Neural progenitor cell (in vitro differentiated cells): ENCODE measurements at regions not wholly inside any gene's neighbourhood (a gene's known extent, or its start where the extent isn't known, plus 50 kb on each side); places are given as distances from the start of the nearest gene placed in this dataset.
"Not testable (repeated sequence)": the region's sequence is repeated elsewhere in the genome, so short reads cannot be mapped to it uniquely, and the experiment has no call there.

ENCODE experiments used
- DNase-seq: peaks from one replicate; pipeline ENCODE4 v3.0.0-alpha.2; 2016; ENCODE audit warnings: low spot score
- H2AFZ ChIP-seq: fragments of 200-600 bp; sonication (generic); replicated peaks from 2 replicates; pipeline ENCODE4 v1.6.1; 2016; ENCODE audit warnings: antibody characterized with exemption
- H3F3A ChIP-seq: fragments of 200-600 bp; sonication (generic); 2 replicates; pipeline ENCODE4 v1.6.1; 2016; ENCODE audit warnings: antibody characterized with exemption, low read depth
- H3K27ac ChIP-seq: fragments of 200-600 bp; sonication (generic); 2 replicates; pipeline ENCODE4 v1.5.1; 2016; ENCODE audit warnings: mild to moderate bottlenecking
- H3K27me3 ChIP-seq: fragments of 200-600 bp; sonication (generic); 2 replicates; pipeline ENCODE4 v1.6.1; 2016; ENCODE audit warnings: mild to moderate bottlenecking, moderate library complexity
- H3K36me3 ChIP-seq: fragments of 200-600 bp; sonication (generic); 2 replicates; pipeline ENCODE4 v1.5.1; 2016
- H3K4me1 ChIP-seq: fragments of 200-600 bp; sonication (generic); 2 replicates; pipeline ENCODE4 v1.6.1; 2016; ENCODE audit warnings: mixed run types
- H3K4me2 ChIP-seq: fragments of 200-600 bp; sonication (generic); 2 replicates; pipeline ENCODE4 v1.6.1; 2016
- H3K4me3 ChIP-seq: fragments of 200-600 bp; sonication (generic); 2 replicates; pipeline ENCODE4 v1.5.1; 2016
- H3K79me2 ChIP-seq: fragments of 200-600 bp; sonication (generic); 2 replicates; pipeline ENCODE4 v1.6.1; 2016; ENCODE audit warnings: low read depth
- H3K9ac ChIP-seq: fragments of 200-600 bp; sonication (generic); 2 replicates; pipeline ENCODE4 v1.6.1; 2016
- H3K9me3 ChIP-seq: fragments of 200-600 bp; sonication (generic); 2 replicates; pipeline ENCODE4 v1.5.1; 2016; ENCODE audit warnings: low read depth
- H4K20me1 ChIP-seq: fragments of 200-600 bp; sonication (generic); 2 replicates; pipeline ENCODE4 v1.6.1; 2016; ENCODE audit warnings: low read depth
- H3K27ac Mint-ChIP-seq: 3 replicates; pipeline ENCODE4 v1.8.0; 2021; ENCODE audit warnings: mixed read lengths
- H3K27me3 Mint-ChIP-seq: 2 replicates; pipeline ENCODE4 v1.8.0; 2022; ENCODE audit warnings: low read depth, mild to moderate bottlenecking, inconsistent platforms, moderate library complexity, mixed read lengths; ENCODE audit not compliant: insufficient read depth
- H3K36me3 Mint-ChIP-seq: 3 replicates; pipeline ENCODE4 v1.8.0; 2021; ENCODE audit warnings: mixed read lengths
- H3K4me1 Mint-ChIP-seq: 3 replicates; pipeline ENCODE4 v1.8.0; 2021; ENCODE audit warnings: mixed read lengths
- H3K4me3 Mint-ChIP-seq: 3 replicates; pipeline ENCODE4 v1.8.0; 2021; ENCODE audit warnings: mild to moderate bottlenecking, moderate library complexity, mixed read lengths
- H3K9me3 Mint-ChIP-seq: 3 replicates; pipeline ENCODE4 v1.8.0; 2020; ENCODE audit warnings: mixed read lengths
- EZH2 ChIP-seq: fragments of 200-600 bp; sonication (generic); IDR thresholded peaks from 2 replicates; pipeline ENCODE4 v1.6.1; 2017; ENCODE audit warnings: antibody characterized with exemption, mild to moderate bottlenecking, moderate library complexity
- EZH2phosphoT487 ChIP-seq: fragments of 200-600 bp; sonication (generic); IDR thresholded peaks from 2 replicates; pipeline ENCODE4 v1.6.1; 2017; ENCODE audit warnings: antibody characterized with exemption
- TF ChIP-seq, protein P1 (sequence below): fragments of 200-600 bp; sonication (generic); IDR thresholded peaks from 2 replicates; pipeline ENCODE4 v1.5.1; 2017; ENCODE audit warnings: antibody characterized with exemption, mild to moderate bottlenecking

DNA sequence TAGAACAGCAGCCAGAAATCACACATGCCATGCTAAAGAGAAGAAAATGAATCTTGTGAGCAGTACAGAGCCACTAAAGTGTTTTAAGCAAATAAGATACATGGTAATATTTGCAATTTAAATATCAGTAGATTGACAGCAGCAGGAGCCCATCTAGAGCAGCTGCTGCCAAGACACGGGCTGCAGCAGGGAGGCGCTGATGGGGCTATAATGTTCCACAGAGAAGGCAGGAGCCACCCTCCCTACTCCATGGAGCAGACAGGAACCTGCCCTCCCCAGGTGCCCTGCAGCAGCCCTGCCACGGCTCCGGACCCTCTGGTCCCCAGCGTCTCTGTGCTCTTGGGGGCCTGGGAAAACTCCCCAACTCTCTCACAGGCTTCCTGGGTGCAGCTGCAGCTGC is 224.1 kb upstream of the ISL1 start:
- Histone ChIP-seq H3K9ac (no peak overlapping the region), H3K4me3 (no peak overlapping the region), H3K36me3 (no peaks in the 10 kb centered on the region), H2AFZ (no peak overlapping the region), H3K9me3 (no peaks in the 10 kb centered on the region), H4K20me1 (no peaks in the 10 kb centered on the region), H3F3A (no peaks in the 10 kb centered on the region), H3K79me2 (no peaks in the 10 kb centered on the region), H3K27me3 (no peaks in the 10 kb centered on the region), H3K4me2 (no peak overlapping the region), H3K27ac (no peak overlapping the region), H3K4me1 (no peaks in the 10 kb centered on the region)
- Mint-ChIP-seq H3K36me3 (no peaks in the 10 kb centered on the region), H3K4me3 (peak overlapping the region; percentile 7), H3K9me3 (peaks cover 11% of the 10 kb centered on the region), H3K4me1 (no peaks in the 10 kb centered on the region), H3K27ac (no peak overlapping the region), H3K27me3 (no peaks in the 10 kb centered on the region)
- no peak for DNase-seq
- TF ChIP-seq EZH2 (no peak), EZH2phosphoT487 (no peak)
- TF ChIP-seq, protein P1, sequence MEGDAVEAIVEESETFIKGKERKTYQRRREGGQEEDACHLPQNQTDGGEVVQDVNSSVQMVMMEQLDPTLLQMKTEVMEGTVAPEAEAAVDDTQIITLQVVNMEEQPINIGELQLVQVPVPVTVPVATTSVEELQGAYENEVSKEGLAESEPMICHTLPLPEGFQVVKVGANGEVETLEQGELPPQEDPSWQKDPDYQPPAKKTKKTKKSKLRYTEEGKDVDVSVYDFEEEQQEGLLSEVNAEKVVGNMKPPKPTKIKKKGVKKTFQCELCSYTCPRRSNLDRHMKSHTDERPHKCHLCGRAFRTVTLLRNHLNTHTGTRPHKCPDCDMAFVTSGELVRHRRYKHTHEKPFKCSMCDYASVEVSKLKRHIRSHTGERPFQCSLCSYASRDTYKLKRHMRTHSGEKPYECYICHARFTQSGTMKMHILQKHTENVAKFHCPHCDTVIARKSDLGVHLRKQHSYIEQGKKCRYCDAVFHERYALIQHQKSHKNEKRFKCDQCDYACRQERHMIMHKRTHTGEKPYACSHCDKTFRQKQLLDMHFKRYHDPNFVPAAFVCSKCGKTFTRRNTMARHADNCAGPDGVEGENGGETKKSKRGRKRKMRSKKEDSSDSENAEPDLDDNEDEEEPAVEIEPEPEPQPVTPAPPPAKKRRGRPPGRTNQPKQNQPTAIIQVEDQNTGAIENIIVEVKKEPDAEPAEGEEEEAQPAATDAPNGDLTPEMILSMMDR = no peak

DNA sequence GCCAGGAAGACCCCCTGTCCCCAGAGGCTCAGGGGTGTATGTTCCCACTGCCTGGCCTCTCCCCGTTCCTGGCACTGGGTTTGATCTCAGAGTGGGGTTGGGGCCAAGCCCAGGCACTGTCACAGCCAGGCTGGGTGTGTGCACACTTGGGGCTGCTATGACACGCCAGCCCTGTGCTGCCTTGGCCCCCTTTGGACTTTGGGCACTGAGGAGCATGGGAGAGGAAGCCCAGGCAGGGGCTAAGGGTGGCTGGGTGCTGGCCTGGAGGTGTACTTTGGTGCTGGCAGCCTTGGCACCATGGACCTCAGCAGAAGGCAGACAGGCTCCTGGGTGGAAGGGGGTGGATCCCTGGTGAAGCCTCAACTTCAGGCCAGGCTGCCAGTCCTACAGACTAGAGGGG is 223.6 kb upstream of the ISL1 start:
- Histone ChIP-seq H3F3A (no peaks in the 10 kb centered on the region), H3K27me3 (no peaks in the 10 kb centered on the region), H3K9ac (no peak overlapping the region), H3K9me3 (no peaks in the 10 kb centered on the region), H3K27ac (no peak overlapping the region), H3K79me2 (no peaks in the 10 kb centered on the region), H3K4me1 (no peaks in the 10 kb centered on the region), H4K20me1 (no peaks in the 10 kb centered on the region), H3K4me2 (no peak overlapping the region), H3K36me3 (no peaks in the 10 kb centered on the region), H2AFZ (no peak overlapping the region), H3K4me3 (no peak overlapping the region)
- TF ChIP-seq EZH2phosphoT487 (no peak), EZH2 (no peak)
- TF ChIP-seq, protein P1 = no peak
- DNase-seq = no peak
- Mint-ChIP-seq H3K27ac (no peak overlapping the region), H3K4me3 (no peak overlapping the region), H3K9me3 (peaks cover 11% of the 10 kb centered on the region), H3K36me3 (no peaks in the 10 kb centered on the region), H3K27me3 (no peaks in the 10 kb centered on the region), H3K4me1 (no peaks in the 10 kb centered on the region)

DNA sequence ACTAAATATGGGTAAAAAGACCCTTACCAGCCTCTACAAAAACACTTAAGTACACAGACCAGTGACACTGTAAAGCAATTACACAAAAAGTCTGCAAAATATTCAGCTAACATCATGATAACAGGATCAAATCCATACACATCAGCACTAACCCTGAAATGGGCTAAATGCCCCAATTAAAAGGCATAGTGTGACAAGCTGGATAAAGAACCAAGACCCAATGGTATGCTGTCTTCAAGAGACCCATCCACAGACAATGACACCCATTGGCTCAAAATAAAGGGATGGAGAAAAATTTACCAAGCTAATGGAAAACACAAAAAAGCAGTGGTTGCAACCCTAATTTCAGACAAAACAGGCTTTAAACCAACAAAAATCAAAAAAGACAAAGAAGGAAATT is 221.0 kb upstream of the ISL1 start:
- Histone ChIP-seq H3K27ac (no peak overlapping the region), H3K9me3 (no peaks in the 10 kb centered on the region), H3K4me3 (no peak overlapping the region), H3K36me3 (no peaks in the 10 kb centered on the region), H4K20me1 (no peaks in the 10 kb centered on the region), H3K4me2 (no peak overlapping the region), H3K4me1 (no peaks in the 10 kb centered on the region), H3K9ac (no peak overlapping the region), H3F3A (no peaks in the 10 kb centered on the region), H2AFZ (no peak overlapping the region), H3K27me3 (no peaks in the 10 kb centered on the region), H3K79me2 (no peaks in the 10 kb centered on the region)
- no peak for TF ChIP-seq EZH2phosphoT487
- TF ChIP-seq, protein P1 = no peak
- Mint-ChIP-seq H3K36me3 (no peaks in the 10 kb centered on the region), H3K4me3 (no peak overlapping the region), H3K27me3 (no peaks in the 10 kb centered on the region), H3K4me1 (no peaks in the 10 kb centered on the region), H3K27ac (no peak overlapping the region), H3K9me3 (peaks cover 9% of the 10 kb centered on the region)
- no peak for DNase-seq

DNA sequence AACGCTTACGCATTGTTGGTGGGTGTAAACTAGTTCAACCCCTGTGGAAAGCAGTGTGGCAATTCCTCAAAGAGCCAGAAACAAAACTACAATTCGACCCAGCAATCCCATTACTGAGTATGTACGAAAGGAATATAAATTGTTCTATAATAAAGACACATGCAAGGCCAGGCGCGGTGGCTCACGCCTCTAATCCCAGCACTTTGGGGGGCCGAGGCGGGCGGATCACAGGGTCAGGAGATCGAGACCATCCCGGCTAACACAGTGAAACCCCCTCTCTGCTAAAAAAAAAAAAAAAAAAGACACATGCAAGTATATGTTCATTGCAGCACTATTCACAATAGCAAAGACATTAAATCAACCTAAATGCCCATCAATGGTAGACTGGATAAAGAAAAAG is 217.6 kb upstream of the ISL1 start:
- H3K9ac ChIP-seq, H3K4me2 ChIP-seq, H3F3A ChIP-seq, H3K9me3 Mint-ChIP-seq, H3K36me3 ChIP-seq, DNase-seq, H3K4me3 Mint-ChIP-seq, H3K27me3 Mint-ChIP-seq, H4K20me1 ChIP-seq, H3K79me2 ChIP-seq, H3K9me3 ChIP-seq, H3K4me1 ChIP-seq, H3K27ac ChIP-seq, H3K4me1 Mint-ChIP-seq, H2AFZ ChIP-seq, H3K4me3 ChIP-seq, H3K27me3 ChIP-seq, H3K27ac Mint-ChIP-seq, H3K36me3 Mint-ChIP-seq: not testable (repeated sequence)
